Liver (tissue), 8 donors: ENCODE measurements at regions not wholly inside any gene's neighbourhood (a gene's known extent, or its start where the extent isn't known, plus 50 kb on each side); places are given as distances from the start of the nearest gene placed in this dataset.

Experiments
- DNase-seq: peaks from one replicate; pipeline ENCODE4 v3.0.0-alpha.2; 2017; ENCODE audit warnings: low spot score
- H3K27ac ChIP-seq, 2 donors: one replicate each; pipeline ENCODE4 v1.7.0; 2013; ENCODE audit warnings: inconsistent platforms in 2 of 2, low read length in 2 of 2, control low read depth in 1 of 2, low read depth in 1 of 2, mild to moderate bottlenecking in 1 of 2
- H3K27me3 ChIP-seq, 4 donors: one replicate each; pipeline versions ENCODE4 v1.6.1 to v1.7.0; 2013; ENCODE audit warnings: low read length in 3 of 4, inconsistent platforms in 1 of 4, mild to moderate bottlenecking in 1 of 4, moderate library complexity in 1 of 4; ENCODE audit not compliant: control insufficient read depth in 4 of 4, insufficient read depth in 4 of 4
- H3K36me3 ChIP-seq, 4 donors: one replicate each; pipeline versions ENCODE4 v1.6.1 to v1.7.0; 2013; ENCODE audit warnings: low read length in 3 of 4, mild to moderate bottlenecking in 3 of 4, low read depth in 1 of 4, moderate library complexity in 1 of 4; ENCODE audit not compliant: control insufficient read depth in 4 of 4, insufficient read depth in 3 of 4
- H3K4me1 ChIP-seq, 4 donors: one replicate each; pipeline versions ENCODE4 v1.6.1 to v1.7.0; 2013; ENCODE audit warnings: low read length in 3 of 4, mild to moderate bottlenecking in 3 of 4, moderate library complexity in 1 of 4; ENCODE audit not compliant: control insufficient read depth in 4 of 4, insufficient read depth in 4 of 4
- H3K4me3 ChIP-seq, 3 donors: one replicate each; pipeline versions ENCODE4 v1.6.1 to v1.7.0; 2013; ENCODE audit warnings: low read length in 3 of 3, control low read depth in 1 of 3, low read depth in 1 of 3, mild to moderate bottlenecking in 1 of 3
- H3K9ac ChIP-seq, 2 donors: one replicate each; pipeline ENCODE4 v1.7.0; 2013; ENCODE audit warnings: low read length in 2 of 2, mild to moderate bottlenecking in 2 of 2, moderate library complexity in 2 of 2, control low read depth in 1 of 2, low read depth in 1 of 2
- H3K9me3 ChIP-seq, 4 donors: one replicate each; pipeline versions ENCODE4 v1.6.1 to v1.7.0; 2013; ENCODE audit warnings: low read length in 3 of 4; ENCODE audit not compliant: control insufficient read depth in 4 of 4
- EGR1 ChIP-seq, 2 donors: IDR thresholded peaks; 2 replicates each; pipeline ENCODE4 v1.6.1; 2016 to 2018; ENCODE audit warnings: antibody characterized with exemption in 2 of 2, low read depth in 2 of 2
- FOXA1 ChIP-seq: IDR thresholded peaks from 2 replicates; pipeline ENCODE4 v1.6.1; 2016; ENCODE audit warnings: antibody characterized with exemption
- GABPA ChIP-seq, 2 donors: IDR thresholded peaks in 1 of 2; conservative IDR thresholded peaks in 1 of 2; 2 replicates each; pipeline ENCODE4 v1.6.1; 2016; ENCODE audit warnings: antibody characterized with exemption in 2 of 2, mild to moderate bottlenecking in 1 of 2, moderate library complexity in 1 of 2
- JUND ChIP-seq, 2 donors: IDR thresholded peaks; 2 replicates each; pipeline ENCODE4 v1.6.1; 2016; ENCODE audit warnings: antibody characterized with exemption in 2 of 2
- NR2F2 ChIP-seq: IDR thresholded peaks from 2 replicates; pipeline ENCODE4 v1.6.1; 2016; ENCODE audit warnings: antibody characterized with exemption
- RAD21 ChIP-seq, 2 donors: IDR thresholded peaks; 2 replicates each; pipeline ENCODE4 v1.6.1; 2016; ENCODE audit warnings: antibody characterized with exemption in 2 of 2, mild to moderate bottlenecking in 2 of 2
- RXRA ChIP-seq, 2 donors: IDR thresholded peaks; 2 replicates each; pipeline ENCODE4 v1.6.1; 2017 to 2018; ENCODE audit warnings: antibody characterized with exemption in 2 of 2, mild to moderate bottlenecking in 1 of 2
- TAF1 ChIP-seq: conservative IDR thresholded peaks from 2 replicates; pipeline ENCODE4 v1.6.1; 2016; ENCODE audit warnings: antibody characterized with exemption, mild to moderate bottlenecking
- YY1 ChIP-seq: IDR thresholded peaks from 2 replicates; pipeline ENCODE4 v1.6.1; 2016; ENCODE audit warnings: antibody characterized with exemption, mild to moderate bottlenecking
- WGBS: extraction: QIAGEN DNeasy Blood & Tissue Kit; methylation state at CpG from one replicate; pipeline ENCODE4 v1.1.7; 2013; 5-methylcytosine and 5-hydroxymethylcytosine counted together
- TF ChIP-seq, protein P1 (sequence below): fragments of 150-350 bp; IDR thresholded peaks from 2 replicates; pipeline ENCODE4 v1.5.1; 2017; ENCODE audit warnings: improper control_type of control experiment, low read depth, low read length; ENCODE audit not compliant: missing input control
- TF ChIP-seq, protein P2 (sequence below): IDR thresholded peaks from 2 replicates; pipeline ENCODE4 v1.6.1; 2016; ENCODE audit warnings: antibody characterized with exemption
- TF ChIP-seq, protein P3 (sequence below): IDR thresholded peaks from 2 replicates; pipeline ENCODE4 v1.6.1; 2016; ENCODE audit warnings: antibody characterized with exemption, mild to moderate bottlenecking
- donor health status: healthy.
- donor health status: healthy.
- donor health status: healthy.
- donor health status: healthy.
- donor health status: healthy.

DNA sequence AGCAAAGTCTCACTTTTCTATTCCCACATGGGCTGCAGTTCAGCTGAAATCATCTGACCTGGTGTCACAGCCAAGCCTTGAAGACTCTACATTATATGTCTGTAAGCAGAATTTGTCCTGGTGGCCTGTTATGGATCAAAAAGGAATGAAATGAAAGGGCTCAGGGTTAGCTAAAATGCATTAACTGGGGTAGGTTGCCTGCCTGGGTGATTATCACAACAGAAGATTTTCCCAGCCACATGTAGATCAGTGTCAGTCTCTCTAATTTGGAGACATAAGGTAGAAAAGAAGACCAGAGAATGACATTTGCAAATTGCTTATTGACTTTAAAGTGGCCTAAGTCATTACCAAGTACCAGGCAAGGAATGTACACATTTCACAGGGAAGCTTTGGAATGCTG lies 289.0 kb downstream of the CAAP1 start (continued):
- no peak for TF ChIP-seq EGR1 (IDR thresholded peaks at IDR 0.05; ENCODE audit: low read depth in 2 of 2)
- TF ChIP-seq, protein P1, sequence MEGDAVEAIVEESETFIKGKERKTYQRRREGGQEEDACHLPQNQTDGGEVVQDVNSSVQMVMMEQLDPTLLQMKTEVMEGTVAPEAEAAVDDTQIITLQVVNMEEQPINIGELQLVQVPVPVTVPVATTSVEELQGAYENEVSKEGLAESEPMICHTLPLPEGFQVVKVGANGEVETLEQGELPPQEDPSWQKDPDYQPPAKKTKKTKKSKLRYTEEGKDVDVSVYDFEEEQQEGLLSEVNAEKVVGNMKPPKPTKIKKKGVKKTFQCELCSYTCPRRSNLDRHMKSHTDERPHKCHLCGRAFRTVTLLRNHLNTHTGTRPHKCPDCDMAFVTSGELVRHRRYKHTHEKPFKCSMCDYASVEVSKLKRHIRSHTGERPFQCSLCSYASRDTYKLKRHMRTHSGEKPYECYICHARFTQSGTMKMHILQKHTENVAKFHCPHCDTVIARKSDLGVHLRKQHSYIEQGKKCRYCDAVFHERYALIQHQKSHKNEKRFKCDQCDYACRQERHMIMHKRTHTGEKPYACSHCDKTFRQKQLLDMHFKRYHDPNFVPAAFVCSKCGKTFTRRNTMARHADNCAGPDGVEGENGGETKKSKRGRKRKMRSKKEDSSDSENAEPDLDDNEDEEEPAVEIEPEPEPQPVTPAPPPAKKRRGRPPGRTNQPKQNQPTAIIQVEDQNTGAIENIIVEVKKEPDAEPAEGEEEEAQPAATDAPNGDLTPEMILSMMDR: no peak
- no peak for TF ChIP-seq YY1
- TF ChIP-seq GABPA (IDR thresholded peaks at IDR 0.05 in 1 of 2, conservative IDR thresholded peaks at IDR 0.05 in 1 of 2): no peak

DNA sequence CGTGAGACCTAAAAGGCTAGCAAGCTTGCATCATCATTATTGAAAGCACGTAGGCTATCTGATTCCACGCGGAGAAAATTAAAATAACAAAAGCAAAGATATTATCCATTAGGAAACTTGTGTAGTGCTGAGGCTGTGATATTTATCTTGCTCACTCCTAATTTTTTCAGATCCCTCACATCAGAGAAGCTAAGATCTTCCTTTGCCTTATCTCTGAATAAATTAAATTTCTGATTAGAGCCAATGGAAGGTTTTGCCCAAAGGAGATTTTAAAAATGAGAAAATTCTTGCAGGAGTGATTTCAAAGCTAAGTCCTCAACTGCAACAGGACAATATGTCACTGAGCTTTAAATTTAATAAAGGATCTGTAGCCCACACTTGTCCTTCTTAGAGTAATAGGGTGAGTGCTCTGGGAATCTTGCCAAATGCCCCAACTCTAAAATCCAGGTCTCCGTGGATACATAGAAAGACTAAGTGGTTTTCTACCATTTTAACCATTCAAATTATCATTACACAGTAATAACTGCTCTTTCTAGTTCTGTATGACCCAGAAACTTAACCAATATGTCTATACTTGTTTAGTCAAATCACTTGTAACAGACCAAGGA lies 295.0 kb downstream of the CAAP1 start:
- TF ChIP-seq YY1 (no peak), RXRA (IDR thresholded peaks at IDR 0.05) (no peak), JUND (IDR thresholded peaks at IDR 0.05) (no peak)
- H3K27ac ChIP-seq: no peak overlapping the region
- 84% methylated on average over 5 of the region's 5 CpGs for WGBS
- H3K9me3 ChIP-seq: no peaks in the 10 kb centered on the region
- no peaks in the 10 kb centered on the region for H3K27me3 ChIP-seq
- no peak overlapping the region for H3K4me3 ChIP-seq
- H3K9ac ChIP-seq: no peak overlapping the region
- H3K36me3 ChIP-seq: no peaks in the 10 kb centered on the region
- no peak for DNase-seq
- no peaks in the 10 kb centered on the region for H3K4me1 ChIP-seq

DNA sequence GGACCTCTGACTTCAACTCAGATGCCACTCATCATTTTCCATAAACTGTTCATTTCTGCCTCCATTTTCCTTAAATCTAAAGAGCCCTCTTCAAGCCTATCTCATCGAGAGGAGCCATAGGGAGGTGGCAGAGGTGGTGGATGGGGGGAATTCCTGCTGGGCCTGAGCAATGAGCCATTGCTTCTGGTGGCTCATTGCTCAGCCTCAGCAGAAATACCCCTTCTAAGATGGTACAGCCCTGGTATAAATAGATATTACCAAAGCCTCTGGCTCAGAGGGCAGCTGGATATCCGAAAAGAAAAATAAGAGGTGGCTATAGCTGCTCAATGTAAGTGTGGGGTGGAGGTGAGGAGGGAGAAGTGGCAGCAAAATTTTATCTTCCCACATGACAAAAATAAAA lies 313.5 kb downstream of the CAAP1 start:
- H3K4me3 ChIP-seq: no peak overlapping the region
- 48% methylated on average over 2 of the region's 2 CpGs for WGBS
- TF ChIP-seq JUND (IDR thresholded peaks at IDR 0.05) (no peak), RAD21 (IDR thresholded peaks at IDR 0.05) (no peak), TAF1 (no peak), NR2F2 (no peak), GABPA (IDR thresholded peaks at IDR 0.05 in 1 of 2, conservative IDR thresholded peaks at IDR 0.05 in 1 of 2) (no peak)
- TF ChIP-seq, protein P1: no peak
- no peaks in the 10 kb centered on the region for H3K9me3 ChIP-seq
- H3K27me3 ChIP-seq: no peaks in the 10 kb centered on the region
- H3K27ac ChIP-seq: no peak overlapping the region
- H3K4me1 ChIP-seq: no peaks in the 10 kb centered on the region
- DNase-seq: no peak
- no peak overlapping the region for H3K9ac ChIP-seq
- H3K36me3 ChIP-seq: no peaks in the 10 kb centered on the region

DNA sequence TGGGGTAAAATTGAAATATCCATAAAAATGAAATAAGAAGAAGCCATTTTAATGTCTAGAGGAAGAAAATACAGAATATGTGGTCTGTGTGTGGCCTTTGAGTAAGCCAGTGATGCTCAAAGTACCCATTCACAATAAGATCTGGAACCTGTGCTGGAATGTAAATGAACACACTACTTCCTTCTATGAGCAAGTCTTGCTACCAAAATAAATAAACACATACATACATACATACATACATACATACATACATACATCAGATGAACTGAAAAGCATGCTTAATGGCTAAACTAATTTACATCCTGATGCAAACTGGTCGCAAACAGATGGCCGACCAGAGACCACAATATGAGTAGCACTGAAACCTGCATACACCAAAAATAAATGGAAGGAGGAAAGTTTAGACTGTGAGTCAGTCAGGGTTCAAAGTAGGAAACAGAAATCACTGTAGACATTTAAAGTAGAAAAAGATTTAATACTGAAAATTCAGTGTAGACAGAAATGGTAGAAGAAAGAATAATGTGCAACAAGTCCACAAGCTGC lies 317.6 kb downstream of the CAAP1 start:
- DNase-seq: no peak
- Histone ChIP-seq H3K27ac (no peak overlapping the region), H3K4me3 (no peak overlapping the region), H3K4me1 (no peaks in the 10 kb centered on the region), H3K36me3 (no peaks in the 10 kb centered on the region), H3K9ac (no peak overlapping the region), H3K9me3 (no peaks in the 10 kb centered on the region), H3K27me3 (no peaks in the 10 kb centered on the region)
- 86% methylated on average over 2 of the region's 2 CpGs for WGBS
- TF ChIP-seq YY1: no peak
- TF ChIP-seq, protein P1: no peak
- TF ChIP-seq FOXA1: no peak
- no peak for TF ChIP-seq RXRA (IDR thresholded peaks at IDR 0.05)
- TF ChIP-seq, protein P2, sequence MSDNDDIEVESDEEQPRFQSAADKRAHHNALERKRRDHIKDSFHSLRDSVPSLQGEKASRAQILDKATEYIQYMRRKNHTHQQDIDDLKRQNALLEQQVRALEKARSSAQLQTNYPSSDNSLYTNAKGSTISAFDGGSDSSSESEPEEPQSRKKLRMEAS: no peak
- TF ChIP-seq GABPA (IDR thresholded peaks at IDR 0.05 in 1 of 2, conservative IDR thresholded peaks at IDR 0.05 in 1 of 2): no peak
- TF ChIP-seq, protein P3, sequence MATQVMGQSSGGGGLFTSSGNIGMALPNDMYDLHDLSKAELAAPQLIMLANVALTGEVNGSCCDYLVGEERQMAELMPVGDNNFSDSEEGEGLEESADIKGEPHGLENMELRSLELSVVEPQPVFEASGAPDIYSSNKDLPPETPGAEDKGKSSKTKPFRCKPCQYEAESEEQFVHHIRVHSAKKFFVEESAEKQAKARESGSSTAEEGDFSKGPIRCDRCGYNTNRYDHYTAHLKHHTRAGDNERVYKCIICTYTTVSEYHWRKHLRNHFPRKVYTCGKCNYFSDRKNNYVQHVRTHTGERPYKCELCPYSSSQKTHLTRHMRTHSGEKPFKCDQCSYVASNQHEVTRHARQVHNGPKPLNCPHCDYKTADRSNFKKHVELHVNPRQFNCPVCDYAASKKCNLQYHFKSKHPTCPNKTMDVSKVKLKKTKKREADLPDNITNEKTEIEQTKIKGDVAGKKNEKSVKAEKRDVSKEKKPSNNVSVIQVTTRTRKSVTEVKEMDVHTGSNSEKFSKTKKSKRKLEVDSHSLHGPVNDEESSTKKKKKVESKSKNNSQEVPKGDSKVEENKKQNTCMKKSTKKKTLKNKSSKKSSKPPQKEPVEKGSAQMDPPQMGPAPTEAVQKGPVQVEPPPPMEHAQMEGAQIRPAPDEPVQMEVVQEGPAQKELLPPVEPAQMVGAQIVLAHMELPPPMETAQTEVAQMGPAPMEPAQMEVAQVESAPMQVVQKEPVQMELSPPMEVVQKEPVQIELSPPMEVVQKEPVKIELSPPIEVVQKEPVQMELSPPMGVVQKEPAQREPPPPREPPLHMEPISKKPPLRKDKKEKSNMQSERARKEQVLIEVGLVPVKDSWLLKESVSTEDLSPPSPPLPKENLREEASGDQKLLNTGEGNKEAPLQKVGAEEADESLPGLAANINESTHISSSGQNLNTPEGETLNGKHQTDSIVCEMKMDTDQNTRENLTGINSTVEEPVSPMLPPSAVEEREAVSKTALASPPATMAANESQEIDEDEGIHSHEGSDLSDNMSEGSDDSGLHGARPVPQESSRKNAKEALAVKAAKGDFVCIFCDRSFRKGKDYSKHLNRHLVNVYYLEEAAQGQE: no peak
